GM12891 (cell line): ENCODE measurements at regions not wholly inside any gene's neighbourhood (a gene's known extent, or its start where the extent isn't known, plus 50 kb on each side); places are given as distances from the start of the nearest gene placed in this dataset.

Experiments
- DNase-seq: peaks from one replicate; pipeline ENCODE4 v3.0.0; 2011; ENCODE audit warnings: low spot score; ENCODE audit not compliant: insufficient read length
- FAIRE-seq: peaks from 2 replicates; lab custom pipeline; 2011; peaks lifted over from hg19 to GRCh38; lab: Jason Lieb, UNC
- PAX5 ChIP-seq: IDR thresholded peaks from 2 replicates; pipeline ENCODE4 v1.6.1; 2011; ENCODE audit warnings: low read length, moderate library complexity, mild to moderate bottlenecking; ENCODE audit not compliant: insufficient read depth, severe bottlenecking
- POLR2A ChIP-seq: IDR thresholded peaks from 2 replicates; pipeline ENCODE4 v1.6.1; 2011; ENCODE audit warnings: low read depth, low read length, control low read depth
- POLR2AphosphoS5 ChIP-seq: IDR thresholded peaks from 2 replicates; pipeline ENCODE4 v1.6.1; 2011; ENCODE audit warnings: low read depth, low read length, control low read depth
- POU2F2 ChIP-seq: IDR thresholded peaks from 2 replicates; pipeline ENCODE4 v1.6.1; 2011; ENCODE audit warnings: low read depth, mild to moderate bottlenecking, control low read depth, low read length, moderate library complexity
- SPI1 ChIP-seq: IDR thresholded peaks from 2 replicates; pipeline ENCODE4 v1.6.1; 2011; ENCODE audit warnings: low read depth, low read length, control low read depth
- TAF1 ChIP-seq: IDR thresholded peaks from 2 replicates; pipeline ENCODE4 v1.6.1; 2011; ENCODE audit warnings: low read depth, low read length, control low read depth

DNA sequence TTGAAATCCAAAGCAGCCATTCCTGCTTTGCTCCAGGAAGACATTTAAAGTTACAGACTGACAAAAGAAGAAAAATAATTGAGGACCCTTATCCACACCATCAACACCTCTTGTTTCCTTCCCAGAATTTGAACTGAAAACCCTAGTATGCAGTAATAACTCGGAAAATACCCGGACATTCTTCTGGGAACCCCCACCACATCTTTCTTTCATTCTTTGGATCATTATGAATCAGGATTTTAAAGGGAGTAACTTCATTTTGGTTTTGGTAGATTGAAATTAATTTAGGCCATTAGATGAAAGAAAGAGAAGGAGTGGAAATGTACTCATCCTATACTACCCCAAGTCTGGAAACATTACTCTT is 213.8 kb upstream of the MARCKS start:
- FAIRE-seq (no peak), DNase-seq (no peak)

DNA sequence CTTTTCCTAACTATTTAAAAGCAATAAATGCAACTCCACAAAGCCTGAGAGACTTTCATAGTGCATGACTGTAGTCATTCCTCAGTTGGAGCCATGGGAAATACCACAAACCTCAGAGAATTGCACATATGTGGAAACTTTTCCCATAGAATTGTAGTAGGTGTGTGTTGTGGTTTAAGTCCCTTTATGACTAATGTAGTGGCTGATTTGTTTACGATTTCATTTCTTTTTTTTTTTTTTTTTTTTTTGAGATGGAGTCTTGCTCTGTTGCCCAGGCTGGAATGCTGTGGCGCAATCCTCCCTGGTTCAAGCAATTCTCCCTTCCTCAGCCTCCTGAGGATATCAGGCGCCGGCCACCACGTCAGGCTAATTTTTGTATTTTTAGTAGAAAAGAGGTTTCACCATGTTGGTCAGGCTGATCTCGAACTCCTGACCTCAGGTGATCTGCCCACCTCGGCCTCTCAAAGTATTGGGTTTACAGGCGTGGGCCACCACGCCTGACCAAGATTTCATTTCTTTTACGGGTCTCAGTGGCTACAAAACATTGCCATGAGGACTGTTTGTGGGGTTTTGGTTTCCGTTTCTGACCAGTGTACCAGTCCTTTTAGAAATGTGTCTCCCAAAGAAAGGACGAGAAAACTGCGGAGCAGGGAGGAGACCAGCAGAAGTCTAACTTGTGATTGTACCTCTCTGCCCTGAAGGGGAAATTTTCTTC is 212.1 kb upstream of the MARCKS start:
- peak; percentile 60 for FAIRE-seq
- no peak for DNase-seq
- no peak for TF ChIP-seq SPI1
- no peak for TF ChIP-seq TAF1
- TF ChIP-seq POLR2A = no peak
- TF ChIP-seq POLR2AphosphoS5 = no peak
- no peak for TF ChIP-seq POU2F2
- TF ChIP-seq PAX5 = no peak

More for the DNA sequence above, 213.8 kb upstream of the MARCKS start:
- TF ChIP-seq POLR2AphosphoS5 = no peak
- TF ChIP-seq TAF1 = no peak
- no peak for TF ChIP-seq SPI1
- no peak for TF ChIP-seq POLR2A
- no peak for TF ChIP-seq POU2F2
- TF ChIP-seq PAX5 = no peak

- no peak for FAIRE-seq
- TF ChIP-seq POLR2AphosphoS5 (no peak), PAX5 (no peak), TAF1 (no peak), POU2F2 (no peak), POLR2A (no peak), SPI1 (no peak)
These were observed 211.6 kb upstream of the MARCKS start for GRCh38 chr6:113645576-113645970.

DNA sequence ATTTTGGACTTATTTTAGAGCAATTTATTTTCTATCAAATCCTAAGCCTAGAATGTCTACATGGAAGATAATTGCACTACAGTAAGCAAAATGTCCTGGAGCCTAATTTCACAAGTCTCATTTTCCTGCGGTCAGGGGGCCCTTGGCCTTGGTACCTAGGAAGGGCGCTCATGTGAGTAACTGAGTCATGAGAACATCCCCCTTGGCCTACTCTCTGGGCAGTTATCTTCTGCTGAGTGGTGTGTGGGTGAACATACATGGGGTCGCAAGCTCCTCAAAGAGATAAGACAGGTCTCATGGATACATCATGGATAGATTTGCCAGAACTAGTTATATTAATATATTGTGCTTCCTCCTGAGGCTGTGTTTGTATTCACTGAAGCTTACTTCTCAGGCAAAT is 211.2 kb upstream of the MARCKS start:
- FAIRE-seq = peak; percentile 38
- no peak for DNase-seq
- no peak for TF ChIP-seq POU2F2
- no peak for TF ChIP-seq PAX5
- TF ChIP-seq TAF1 = no peak
- TF ChIP-seq POLR2A = no peak
- TF ChIP-seq POLR2AphosphoS5 = no peak
- no peak for TF ChIP-seq SPI1

More at GRCh38 chr6:113645576-113645970, 211.6 kb upstream of the MARCKS start:
- no peak for DNase-seq

DNA sequence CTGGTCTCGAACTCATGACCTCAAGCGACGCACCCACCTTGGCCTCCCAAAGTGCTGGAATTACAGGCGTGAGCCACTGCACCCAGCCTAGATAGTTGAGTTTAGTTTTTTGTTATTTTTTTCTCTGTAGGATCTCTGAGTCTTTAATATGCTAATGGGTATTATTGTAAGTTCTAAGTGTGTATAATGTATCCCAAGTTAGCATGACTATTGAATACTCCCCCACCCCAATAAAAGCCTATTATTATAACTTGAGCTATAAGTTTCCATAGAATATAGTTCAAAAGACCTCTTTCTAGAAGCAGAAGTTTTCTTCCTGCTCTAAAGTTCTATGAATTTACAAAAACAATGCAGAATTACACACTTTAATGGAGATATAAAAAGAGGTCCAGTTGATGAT is 210.4 kb upstream of the MARCKS start:
- DNase-seq = no peak
- FAIRE-seq = no peak
- no peak for TF ChIP-seq POU2F2
- TF ChIP-seq PAX5 = no peak
- TF ChIP-seq POLR2A = no peak
- no peak for TF ChIP-seq SPI1
- TF ChIP-seq POLR2AphosphoS5 = no peak
- TF ChIP-seq TAF1 = no peak

GRCh38 chr6:113647143-113647889 is 209.8 kb upstream of the MARCKS start:
- DNase-seq (no peak), FAIRE-seq (peak; percentile 93)

DNA sequence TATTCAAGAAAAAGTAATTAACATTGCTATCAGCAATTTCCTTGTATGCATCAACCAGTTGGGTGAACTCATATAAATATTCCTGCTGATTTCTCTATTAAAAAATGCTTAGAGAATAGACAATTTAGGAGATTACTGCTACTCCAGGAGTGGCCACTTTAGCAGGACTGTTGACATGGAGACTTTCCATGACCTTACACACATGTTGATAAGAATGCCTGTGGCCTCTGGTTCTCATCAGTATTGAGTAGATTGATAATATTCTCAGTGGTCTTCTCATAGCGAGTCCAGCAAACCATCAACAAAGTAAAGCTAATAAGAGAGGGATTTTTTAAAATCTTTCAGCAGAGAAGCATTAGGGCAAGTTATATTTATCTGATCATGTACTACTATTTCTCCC is 208.4 kb upstream of the MARCKS start:
- TF ChIP-seq POU2F2 = no peak
- no peak for TF ChIP-seq PAX5
- no peak for TF ChIP-seq POLR2AphosphoS5
- TF ChIP-seq POLR2A = no peak
- no peak for TF ChIP-seq SPI1
- no peak for TF ChIP-seq TAF1
- FAIRE-seq (no peak), DNase-seq (no peak)

More at GRCh38 chr6:113647143-113647889, 209.8 kb upstream of the MARCKS start:
- TF ChIP-seq SPI1 = peak; percentile 88
- no peak for TF ChIP-seq PAX5
- TF ChIP-seq POLR2AphosphoS5 = no peak
- TF ChIP-seq POLR2A = no peak

DNA sequence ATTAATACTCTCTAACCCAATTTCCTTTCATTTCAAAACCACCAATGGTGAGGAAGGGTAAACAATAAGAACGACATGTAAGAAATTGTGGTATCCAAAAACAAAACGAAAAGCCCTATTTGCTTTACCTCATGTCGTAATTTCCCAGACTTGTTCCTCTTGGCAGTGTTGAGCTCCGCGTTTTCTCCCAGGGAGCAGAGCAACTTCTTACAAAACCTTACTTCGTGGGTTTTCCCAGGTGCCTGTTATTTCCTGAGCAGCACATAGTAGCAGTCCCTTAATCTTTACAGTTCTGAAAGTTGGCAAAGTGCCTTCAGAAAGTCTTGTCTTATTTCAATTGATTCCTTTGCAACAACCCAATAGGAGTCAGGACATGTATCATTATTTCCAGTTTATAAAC is 207.9 kb upstream of the MARCKS start:
- TF ChIP-seq TAF1 (peak; percentile 15; the same call in 1 of the 2 replicates), POU2F2 (no peak)
- DNase-seq = no peak
- no peak for FAIRE-seq

DNA sequence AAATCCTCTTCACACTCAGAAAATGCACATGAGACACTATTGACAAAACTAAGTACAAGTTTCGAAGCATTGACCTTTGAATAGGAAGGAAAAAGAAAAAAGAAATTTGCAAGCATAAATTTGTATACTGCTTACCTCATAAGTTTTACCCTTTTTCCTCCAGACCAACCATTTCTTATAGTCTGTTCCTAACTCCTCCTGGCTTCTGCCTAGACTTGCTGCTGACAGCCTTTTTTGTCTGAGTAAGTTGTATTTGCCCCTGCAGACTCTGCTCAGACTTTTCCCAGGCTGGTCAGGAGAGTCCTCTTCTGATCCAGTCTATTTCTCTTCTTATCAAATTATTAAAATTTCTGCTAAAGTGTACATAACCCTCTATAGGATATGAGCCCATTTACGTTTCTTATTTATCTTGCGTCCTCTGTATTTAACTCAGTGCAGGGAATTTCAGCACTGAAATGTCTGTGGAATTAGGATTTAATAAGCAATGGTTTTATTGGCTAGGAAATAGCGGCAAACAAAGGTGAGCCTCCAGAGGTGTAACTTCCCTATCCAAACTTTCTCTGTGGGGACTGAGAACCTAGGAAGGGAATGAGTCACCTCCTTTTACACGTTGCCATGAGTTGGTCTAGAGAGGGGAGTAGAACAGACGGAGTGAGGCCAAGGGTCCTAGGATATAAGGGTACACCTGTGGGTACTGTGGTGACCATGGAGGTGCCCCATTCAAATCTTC is 207.1 kb upstream of the MARCKS start:
- no peak for FAIRE-seq
- TF ChIP-seq SPI1 (no peak), TAF1 (no peak), PAX5 (no peak), POLR2A (no peak), POU2F2 (no peak)
- no peak for DNase-seq
